ENCODE measurements at regions not wholly inside any gene's neighbourhood (a gene's known extent, or its start where the extent isn't known, plus 50 kb on each side); places are given as distances from the start of the nearest gene placed in this dataset.
"Not testable (repeated sequence)": the region's sequence is repeated elsewhere in the genome, so short reads cannot be mapped to it uniquely, and the experiment has no call there.

GRCh38 chr7:76142861-76143260 is 58.8 kb upstream of the SRRM3 start:
- ChIA-PET POLR2A (no interaction called here), CTCF (no interaction called here)

GRCh38 chr7:76144664-76145270 is 56.9 kb upstream of the SRRM3 start:
- DNase-seq (ENCODE audit: low read depth, low spot score); H3K27me3 ChIP-seq (ENCODE audit: control insufficient read depth, insufficient read depth, low read length); H3K27ac ChIP-seq (ENCODE audit: low read depth, low read length); CTCF ChIA-PET; H3K4me3 ChIP-seq (ENCODE audit: low read depth, low read length); H3K9me3 ChIP-seq (ENCODE audit: control insufficient read depth, insufficient read depth, low read length); POLR2A ChIA-PET: not testable (repeated sequence)

More at GRCh38 chr7:76142861-76143260, 58.8 kb upstream of the SRRM3 start:
- no peak overlapping the region for H3K4me3 ChIP-seq (ENCODE audit: low read depth, low read length)
- no peaks in the 10 kb centered on the region for H3K9me3 ChIP-seq (ENCODE audit: control insufficient read depth, insufficient read depth, low read length)
- no peak overlapping the region for H3K27ac ChIP-seq (ENCODE audit: low read depth, low read length)
- peaks cover 9% of the 10 kb centered on the region for H3K27me3 ChIP-seq (ENCODE audit: control insufficient read depth, insufficient read depth, low read length)
- DNase-seq (ENCODE audit: low read depth, low spot score) = no peak
- TF ChIP-seq CTCF (IDR thresholded peaks at IDR 0.05; ENCODE audit: low read depth, low read length) = no peak

GRCh38 chr7:76146374-76146773 is 55.3 kb upstream of the SRRM3 start:
- H3K27ac ChIP-seq (ENCODE audit: low read depth, low read length) = no peak overlapping the region
- peaks cover 15% of the 10 kb centered on the region for H3K27me3 ChIP-seq (ENCODE audit: control insufficient read depth, insufficient read depth, low read length)
- no peak for TF ChIP-seq CTCF (IDR thresholded peaks at IDR 0.05; ENCODE audit: low read depth, low read length)
- ChIA-PET POLR2A (no interaction called here), CTCF (interaction anchor here (0.6 kb wide), 1 partner anchor 19 kb away, joined by 3 read pairs; no protein-coding TSS in a partner anchor)
- no peak for DNase-seq (ENCODE audit: low read depth, low spot score)
- H3K4me3 ChIP-seq (ENCODE audit: low read depth, low read length) = no peak overlapping the region
- no peaks in the 10 kb centered on the region for H3K9me3 ChIP-seq (ENCODE audit: control insufficient read depth, insufficient read depth, low read length)

GRCh38 chr7:76148947-76149346 is 52.7 kb upstream of the SRRM3 start:
- CTCF ChIA-PET; H3K4me3 ChIP-seq (ENCODE audit: low read depth, low read length); DNase-seq (ENCODE audit: low read depth, low spot score); H3K9me3 ChIP-seq (ENCODE audit: control insufficient read depth, insufficient read depth, low read length); H3K27ac ChIP-seq (ENCODE audit: low read depth, low read length): not testable (repeated sequence)
- peaks cover 17% of the 10 kb centered on the region for H3K27me3 ChIP-seq (ENCODE audit: control insufficient read depth, insufficient read depth, low read length)
- POLR2A ChIA-PET = interaction anchor here (0.7 kb wide), 1 partner anchor 75 kb away, joined by 3 read pairs; no protein-coding TSS in a partner anchor

- no peak overlapping the region for H3K27ac ChIP-seq (ENCODE audit: low read depth, low read length)
- H3K4me3 ChIP-seq (ENCODE audit: low read depth, low read length) = no peak overlapping the region
- no peak for TF ChIP-seq CTCF (IDR thresholded peaks at IDR 0.05; ENCODE audit: low read depth, low read length)
- H3K9me3 ChIP-seq (ENCODE audit: control insufficient read depth, insufficient read depth, low read length) = no peaks in the 10 kb centered on the region
- peaks cover 17% of the 10 kb centered on the region for H3K27me3 ChIP-seq (ENCODE audit: control insufficient read depth, insufficient read depth, low read length)
- ChIA-PET POLR2A (interaction anchor here (0.7 kb wide), 1 partner anchor 76 kb away, joined by 3 read pairs; no protein-coding TSS in a partner anchor), CTCF (no interaction called here)
- DNase-seq (ENCODE audit: low read depth, low spot score) = no peak
Measured at GRCh38 chr7:76149847-76150691, 51.6 kb upstream of the SRRM3 start.
